OCI-LY1 (cell line): ENCODE measurements at regions not wholly inside any gene's neighbourhood (a gene's known extent, or its start where the extent isn't known, plus 50 kb on each side); places are given as distances from the start of the nearest gene placed in this dataset.
"Not testable (repeated sequence)": the region's sequence is repeated elsewhere in the genome, so short reads cannot be mapped to it uniquely, and the experiment has no call there.

ENCODE experiments used
- H2AFZ ChIP-seq: fragments of 200-600 bp; sonication (generic), shearing (Covaris generic); 2 replicates; pipeline ENCODE4 v1.6.0; 2014; ENCODE audit warnings: antibody characterized with exemption, mild to moderate bottlenecking, low read length
- H3F3A ChIP-seq: fragments of 200-600 bp; sonication (generic), shearing (Covaris generic); 2 replicates; pipeline ENCODE4 v1.6.0; 2014; ENCODE audit warnings: mild to moderate bottlenecking, antibody characterized with exemption, low read length, moderate library complexity; ENCODE audit not compliant: insufficient read depth
- H3K27ac ChIP-seq: fragments of 200-600 bp; sonication (generic); 2 replicates; pipeline ENCODE4 v1.5.1; 2014; ENCODE audit warnings: low read length, mixed run types, mild to moderate bottlenecking, low read depth; ENCODE audit not compliant: poor library complexity, severe bottlenecking
- H3K27me3 ChIP-seq: fragments of 200-600 bp; sonication (generic); 2 replicates; pipeline ENCODE4 v1.6.0; 2014; ENCODE audit warnings: antibody characterized with exemption, mild to moderate bottlenecking, low read length, moderate library complexity; ENCODE audit not compliant: insufficient read depth
- H3K36me3 ChIP-seq: fragments of 200-600 bp; sonication (generic); 2 replicates; pipeline ENCODE4 v1.6.1; 2014; ENCODE audit warnings: mild to moderate bottlenecking, antibody characterized with exemption, low read length, moderate library complexity, mixed read lengths; ENCODE audit not compliant: insufficient read depth
- H3K4me1 ChIP-seq: fragments of 200-600 bp; sonication (generic); 2 replicates; pipeline ENCODE4 v1.5.1; 2014; ENCODE audit warnings: mild to moderate bottlenecking, low read length, moderate library complexity; ENCODE audit not compliant: insufficient read depth, severe bottlenecking
- H3K4me2 ChIP-seq: fragments of 200-600 bp; sonication (generic), shearing (Covaris generic); 2 replicates; pipeline ENCODE4 v1.6.1; 2014; ENCODE audit warnings: low read length
- H3K4me3 ChIP-seq: fragments of 200-600 bp; sonication (generic); 2 replicates; pipeline ENCODE4 v1.5.1; 2014; ENCODE audit warnings: low read length, low read depth, mild to moderate bottlenecking, mixed read lengths; ENCODE audit not compliant: poor library complexity, severe bottlenecking
- H3K79me2 ChIP-seq: fragments of 200-600 bp; shearing (Covaris generic); 2 replicates; pipeline ENCODE4 v1.6.1; 2016; ENCODE audit warnings: mixed run types, low read length, mixed read lengths; ENCODE audit not compliant: insufficient read depth
- H3K9ac ChIP-seq: fragments of 200-600 bp; sonication (generic), shearing (Covaris generic); 2 replicates; pipeline ENCODE4 v1.6.1; 2014; ENCODE audit warnings: mild to moderate bottlenecking, low read length, mixed read lengths
- H3K9me2 ChIP-seq: fragments of 200-600 bp; sonication (generic), shearing (Covaris generic); 2 replicates; pipeline ENCODE4 v1.6.1; 2014; ENCODE audit warnings: low read depth, mild to moderate bottlenecking, low read length, mixed read lengths
- H3K9me3 ChIP-seq: fragments of 200-600 bp; shearing (Covaris generic); 2 replicates; pipeline ENCODE4 v1.6.1; 2014; ENCODE audit warnings: low read length, mixed read lengths
- H4K20me1 ChIP-seq: fragments of 200-600 bp; sonication (generic), shearing (Covaris generic); 2 replicates; pipeline ENCODE4 v1.6.0; 2016; ENCODE audit warnings: mild to moderate bottlenecking, low read length; ENCODE audit not compliant: insufficient read depth
- EZH2 ChIP-seq: fragments of 200-600 bp; sonication (generic), shearing (Covaris generic); IDR thresholded peaks from 2 replicates; pipeline ENCODE4 v1.8.0; 2017; ENCODE audit warnings: borderline replicate concordance, mixed run types, mild to moderate bottlenecking, antibody characterized with exemption, low read length, moderate library complexity, mixed read lengths
- TF ChIP-seq, protein P1 (sequence below): fragments of 200-600 bp; sonication (generic), shearing (Covaris generic); IDR thresholded peaks from 2 replicates; pipeline ENCODE4 v1.5.1; 2017; ENCODE audit warnings: mild to moderate bottlenecking, antibody characterized with exemption, low read length, moderate library complexity, mixed read lengths

- TF ChIP-seq, protein P1, sequence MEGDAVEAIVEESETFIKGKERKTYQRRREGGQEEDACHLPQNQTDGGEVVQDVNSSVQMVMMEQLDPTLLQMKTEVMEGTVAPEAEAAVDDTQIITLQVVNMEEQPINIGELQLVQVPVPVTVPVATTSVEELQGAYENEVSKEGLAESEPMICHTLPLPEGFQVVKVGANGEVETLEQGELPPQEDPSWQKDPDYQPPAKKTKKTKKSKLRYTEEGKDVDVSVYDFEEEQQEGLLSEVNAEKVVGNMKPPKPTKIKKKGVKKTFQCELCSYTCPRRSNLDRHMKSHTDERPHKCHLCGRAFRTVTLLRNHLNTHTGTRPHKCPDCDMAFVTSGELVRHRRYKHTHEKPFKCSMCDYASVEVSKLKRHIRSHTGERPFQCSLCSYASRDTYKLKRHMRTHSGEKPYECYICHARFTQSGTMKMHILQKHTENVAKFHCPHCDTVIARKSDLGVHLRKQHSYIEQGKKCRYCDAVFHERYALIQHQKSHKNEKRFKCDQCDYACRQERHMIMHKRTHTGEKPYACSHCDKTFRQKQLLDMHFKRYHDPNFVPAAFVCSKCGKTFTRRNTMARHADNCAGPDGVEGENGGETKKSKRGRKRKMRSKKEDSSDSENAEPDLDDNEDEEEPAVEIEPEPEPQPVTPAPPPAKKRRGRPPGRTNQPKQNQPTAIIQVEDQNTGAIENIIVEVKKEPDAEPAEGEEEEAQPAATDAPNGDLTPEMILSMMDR = no peak
- H3K4me2 ChIP-seq = no peak overlapping the region
- H3K36me3 ChIP-seq = no peaks in the 10 kb centered on the region
- no peaks in the 10 kb centered on the region for H3K9me2 ChIP-seq
- no peaks in the 10 kb centered on the region for H4K20me1 ChIP-seq
- H2AFZ ChIP-seq = no peak overlapping the region
- no peak overlapping the region for H3K9ac ChIP-seq
- no peaks in the 10 kb centered on the region for H3K79me2 ChIP-seq
- H3K9me3 ChIP-seq = no peaks in the 10 kb centered on the region
- H3K4me1 ChIP-seq = no peaks in the 10 kb centered on the region
- H3K4me3 ChIP-seq = no peak overlapping the region
- no peaks in the 10 kb centered on the region for H3K27me3 ChIP-seq
- no peaks in the 10 kb centered on the region for H3F3A ChIP-seq
- H3K27ac ChIP-seq = no peak overlapping the region
These were observed 836.2 kb downstream of the DNAH5 start for GRCh38 chr5:13108265-13108664.

DNA sequence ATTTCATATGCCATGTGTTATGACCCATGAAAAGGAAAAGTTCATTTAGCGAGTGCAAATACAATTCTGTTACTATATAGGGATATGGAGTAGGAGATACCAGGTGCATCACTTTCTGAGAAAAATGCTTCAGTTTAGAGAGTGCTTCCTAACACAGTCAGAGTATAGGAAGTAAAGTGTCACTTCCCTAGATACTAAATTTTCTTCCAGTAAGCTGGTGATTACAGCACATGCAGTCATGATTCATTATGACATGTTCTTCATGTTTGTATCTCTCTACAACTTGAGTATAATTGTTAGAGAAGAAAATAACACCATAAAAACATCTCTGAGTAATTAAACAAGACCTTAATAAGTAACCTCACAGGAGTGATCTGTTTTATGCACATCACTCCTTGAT is 837.0 kb downstream of the DNAH5 start:
- H3K36me3 ChIP-seq = no peaks in the 10 kb centered on the region
- H3K4me2 ChIP-seq = no peak overlapping the region

DNA sequence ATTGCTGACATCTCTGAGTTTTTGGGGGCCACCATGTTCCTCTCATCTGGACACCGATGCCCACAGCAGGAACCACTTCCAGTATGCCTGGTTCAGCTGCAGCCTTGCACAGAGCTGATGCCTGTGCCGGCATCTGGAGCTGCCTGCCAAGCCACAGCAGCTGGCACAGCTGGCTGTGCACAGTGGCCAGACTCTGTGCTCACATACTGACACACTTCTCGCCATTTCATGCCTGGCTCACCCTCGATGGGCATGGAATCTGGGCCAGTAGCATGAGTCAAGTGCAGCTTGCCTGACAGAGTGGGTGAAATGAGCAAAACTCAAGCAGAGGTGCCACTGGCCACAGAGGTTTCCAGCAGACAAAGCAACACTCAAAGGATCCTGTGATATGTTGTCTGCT is 863.4 kb downstream of the DNAH5 start:
- Histone ChIP-seq H3F3A (no peaks in the 10 kb centered on the region), H3K36me3 (no peaks in the 10 kb centered on the region), H3K9ac (no peak overlapping the region), H3K4me2 (no peak overlapping the region), H3K79me2 (no peaks in the 10 kb centered on the region), H3K27ac (no peak overlapping the region), H3K9me2 (no peaks in the 10 kb centered on the region), H2AFZ (no peak overlapping the region), H3K9me3 (no peaks in the 10 kb centered on the region; the same call in 1 of the 2 replicates), H3K4me3 (no peak overlapping the region), H3K27me3 (no peaks in the 10 kb centered on the region), H3K4me1 (no peaks in the 10 kb centered on the region), H4K20me1 (no peaks in the 10 kb centered on the region)
- no peak for TF ChIP-seq EZH2
- TF ChIP-seq, protein P1 = no peak

More for the DNA sequence above, 837.0 kb downstream of the DNAH5 start:
- Histone ChIP-seq H3K9me2 (no peaks in the 10 kb centered on the region), H3K4me1 (no peaks in the 10 kb centered on the region), H2AFZ (no peak overlapping the region), H3F3A (no peaks in the 10 kb centered on the region), H3K9me3 (no peaks in the 10 kb centered on the region), H3K79me2 (no peaks in the 10 kb centered on the region), H3K4me3 (no peak overlapping the region), H3K9ac (no peak overlapping the region), H3K27me3 (no peaks in the 10 kb centered on the region), H4K20me1 (no peaks in the 10 kb centered on the region), H3K27ac (no peak overlapping the region)
- TF ChIP-seq, protein P1 = no peak
- no peak for TF ChIP-seq EZH2

DNA sequence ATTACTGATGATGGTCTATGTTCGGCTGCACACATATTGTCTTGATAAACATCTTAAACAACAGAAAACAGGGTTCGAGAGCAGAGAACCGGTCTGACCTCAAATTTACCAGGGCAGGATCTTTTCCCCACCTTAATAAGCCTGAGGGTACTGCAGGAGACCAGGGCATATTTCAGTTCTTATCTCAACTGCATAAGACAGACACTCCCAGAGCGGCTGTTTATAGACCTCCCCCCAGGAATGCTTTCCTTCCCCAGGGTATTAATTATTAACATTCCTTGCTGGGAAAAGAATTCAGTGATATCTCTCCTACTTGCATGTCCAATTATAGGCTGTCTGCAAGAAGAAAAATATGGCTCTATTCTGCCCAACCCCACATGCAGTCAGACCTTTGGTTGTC is 871.6 kb downstream of the DNAH5 start:
- not testable (repeated sequence) for H3K9ac ChIP-seq, H4K20me1 ChIP-seq, H3K9me2 ChIP-seq, H3K27me3 ChIP-seq, H3K27ac ChIP-seq, H3K4me1 ChIP-seq, H3K9me3 ChIP-seq, H2AFZ ChIP-seq, H3F3A ChIP-seq, H3K4me3 ChIP-seq, H3K4me2 ChIP-seq, H3K79me2 ChIP-seq, H3K36me3 ChIP-seq
